HEK293 (cell line): ENCODE measurements at regions not wholly inside any gene's neighbourhood (a gene's known extent, or its start where the extent isn't known, plus 50 kb on each side); places are given as distances from the start of the nearest gene placed in this dataset.

Experiments
- CTCF ChIA-PET: fragments of 350-600 bp; formaldehyde crosslinking; extraction: SDS; loops from one replicate; lab custom pipeline; 2021; ENCODE audit warnings: antibody characterized with exemption; lab: Yijun Ruan, JAX
- POLR2A ChIA-PET: fragments of 300-600 bp; formaldehyde crosslinking; extraction: SDS; loops from one replicate; lab custom pipeline; 2020; ENCODE audit warnings: antibody characterized with exemption, inconsistent platforms; lab: Yijun Ruan, JAX
- H3K27ac ChIP-seq: fragments of 200-500 bp; sonication (Bioruptor generic); 2 replicates; pipeline ENCODE4 v1.5.1; 2014; ENCODE audit warnings: low read depth, low read length, control low read depth, inconsistent platforms; ENCODE audit errors: extremely low read depth
- H3K36me3 ChIP-seq, 2 experiments: fragments of 200-500 bp in 1 of 2; sonication (Bioruptor generic) in 1 of 2; 1 replicate in 1 of 2; 2 replicates in 1 of 2; pipeline ENCODE4 v1.5.1; 2014 to 2017; ENCODE audit warnings: inconsistent platforms in 2 of 2, low read length in 2 of 2; ENCODE audit not compliant: control insufficient read depth in 2 of 2, insufficient read depth in 1 of 2
- H3K4me1 ChIP-seq: fragments of 200-500 bp; sonication (Bioruptor generic); 2 replicates; pipeline ENCODE4 v1.5.1; 2014; ENCODE audit warnings: mild to moderate bottlenecking, low read length, inconsistent platforms; ENCODE audit not compliant: control insufficient read depth, insufficient read depth
- H3K4me3 ChIP-seq: 2 replicates; pipeline ENCODE4 v1.5.1; 2011; ENCODE audit warnings: low read depth, mild to moderate bottlenecking, control low read depth, low read length, moderate library complexity
- H3K9me3 ChIP-seq: fragments of 200-500 bp; sonication (Bioruptor generic); 2 replicates; pipeline ENCODE4 v1.5.1; 2014; ENCODE audit warnings: low read depth, low read length, inconsistent platforms; ENCODE audit not compliant: control insufficient read depth, insufficient read depth
- GFI1B ChIP-seq: fragments of 450-650 bp; formaldehyde crosslinking; IDR thresholded peaks from 2 replicates; pipeline ENCODE4 v1.5.1; 2016; ENCODE audit warnings: missing biosample characterization, missing genetic modification characterization
- GLI4 ChIP-seq: fragments of 450-650 bp; formaldehyde crosslinking; IDR thresholded peaks from 2 replicates; pipeline ENCODE4 v1.5.1; 2016; ENCODE audit warnings: missing biosample characterization, missing genetic modification characterization
- GLIS1 ChIP-seq: fragments of 450-650 bp; formaldehyde crosslinking; IDR thresholded peaks from 2 replicates; pipeline ENCODE4 v1.5.1; 2016; ENCODE audit warnings: missing biosample characterization, missing genetic modification characterization
- MEIS1 ChIP-seq: sonication (generic); formaldehyde crosslinking; IDR thresholded peaks from 2 replicates; pipeline ENCODE4 v1.8.1; 2022; ENCODE audit warnings: missing genetic modification reagents, mild to moderate bottlenecking, borderline replicate concordance
- PBX3 ChIP-seq: sonication (generic); formaldehyde crosslinking; IDR thresholded peaks from 2 replicates; pipeline ENCODE4 v1.8.1; 2022; ENCODE audit warnings: mild to moderate bottlenecking, moderate library complexity, missing genetic modification reagents
- SALL2 ChIP-seq: fragments of 450-650 bp; formaldehyde crosslinking; IDR thresholded peaks from 2 replicates; pipeline ENCODE4 v1.5.0; 2017; ENCODE audit warnings: missing biosample characterization, mild to moderate bottlenecking, missing genetic modification characterization, borderline replicate concordance
- TCF7L2 ChIP-seq: IDR thresholded peaks from 2 replicates; pipeline ENCODE4 v1.6.1; 2011; ENCODE audit warnings: low read depth, mild to moderate bottlenecking, inconsistent platforms, low read length, moderate library complexity, borderline replicate concordance
- ZNF10 ChIP-seq: fragments of 450-650 bp; formaldehyde crosslinking; IDR thresholded peaks from 2 replicates; pipeline ENCODE4 v1.5.1; 2017; ENCODE audit warnings: missing biosample characterization, missing genetic modification characterization
- ZNF155 ChIP-seq: fragments of 450-650 bp; formaldehyde crosslinking; IDR thresholded peaks from 2 replicates; pipeline ENCODE4 v1.5.1; 2016; ENCODE audit warnings: missing biosample characterization, missing genetic modification characterization
- ZNF169 ChIP-seq: fragments of 450-650 bp; formaldehyde crosslinking; IDR thresholded peaks from 2 replicates; pipeline ENCODE4 v1.5.1; 2016; ENCODE audit warnings: missing biosample characterization, missing genetic modification characterization
- ZNF274 ChIP-seq, 2 experiments: fragments of 200-500 bp in 1 of 2; fragments of 450-650 bp in 1 of 2; sonication (Bioruptor generic) in 1 of 2; formaldehyde crosslinking in 1 of 2; IDR thresholded peaks; 2 replicates each; pipeline versions ENCODE4 v1.5.1 to v1.6.1; 2014 to 2016; ENCODE audit warnings: borderline replicate concordance in 1 of 2, inconsistent platforms in 1 of 2, low read length in 1 of 2, missing biosample characterization in 1 of 2, missing genetic modification characterization in 1 of 2
- ZNF37A ChIP-seq: fragments of 450-650 bp; IDR thresholded peaks from 2 replicates; pipeline ENCODE4 v1.5.1; 2018; ENCODE audit warnings: missing biosample characterization, missing genetic modification characterization
- ZNF501 ChIP-seq: fragments of 450-650 bp; formaldehyde crosslinking; IDR thresholded peaks from 2 replicates; pipeline ENCODE4 v1.5.1; 2016; ENCODE audit warnings: missing biosample characterization, missing genetic modification characterization
- ZNF510 ChIP-seq: fragments of 450-650 bp; formaldehyde crosslinking; IDR thresholded peaks from 2 replicates; pipeline ENCODE4 v1.5.1; 2018; ENCODE audit warnings: mild to moderate bottlenecking, missing genetic modification characterization, missing biosample characterization; ENCODE audit not compliant: insufficient replicate concordance
- ZNF701 ChIP-seq: fragments of 450-650 bp; formaldehyde crosslinking; IDR thresholded peaks from 2 replicates; pipeline ENCODE4 v1.5.1; 2016; ENCODE audit warnings: missing biosample characterization, missing genetic modification characterization
- ZXDB ChIP-seq: fragments of 450-650 bp; formaldehyde crosslinking; IDR thresholded peaks from 2 replicates; pipeline ENCODE4 v1.5.1; 2016; ENCODE audit warnings: missing biosample characterization, missing genetic modification characterization
- TF ChIP-seq, protein P1 (sequence below): IDR thresholded peaks from 2 replicates; pipeline ENCODE4 v1.6.1; 2011; ENCODE audit warnings: mild to moderate bottlenecking, low read depth, low read length, borderline replicate concordance
- TF ChIP-seq, protein P2 (sequence below): fragments of 450-650 bp; formaldehyde crosslinking; IDR thresholded peaks from 2 replicates; pipeline ENCODE4 v1.5.1; 2016; ENCODE audit warnings: missing biosample characterization, missing genetic modification characterization
- TF ChIP-seq, protein P3 (sequence below): fragments of 450-650 bp; formaldehyde crosslinking; IDR thresholded peaks from 2 replicates; pipeline ENCODE4 v1.5.1; 2016; ENCODE audit warnings: missing biosample characterization, missing genetic modification characterization
- TF ChIP-seq, protein P4 (sequence below): fragments of 450-650 bp; formaldehyde crosslinking; IDR thresholded peaks from 2 replicates; pipeline ENCODE4 v1.5.1; 2016; ENCODE audit warnings: missing biosample characterization, missing genetic modification characterization

DNA sequence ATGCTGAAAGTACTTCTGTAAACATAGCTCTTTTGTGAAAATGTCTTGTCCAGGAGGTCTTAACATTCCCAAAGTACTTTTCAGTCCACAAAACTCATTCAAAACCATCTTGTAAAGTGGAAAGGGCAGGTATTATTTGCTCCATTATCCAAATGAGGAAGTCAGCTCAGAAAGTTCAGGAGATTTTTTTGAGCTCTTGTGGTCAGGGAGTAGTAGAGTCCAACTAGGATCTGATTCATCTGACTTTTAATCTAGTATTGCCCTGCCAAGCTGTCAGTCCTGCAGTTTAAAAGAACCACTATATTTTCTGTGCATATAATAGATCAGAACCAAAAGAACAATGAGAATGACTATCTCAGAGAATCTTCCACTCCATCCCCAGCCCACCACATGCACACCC, 83.5 kb downstream of the FOXB1 start:
- no peak overlapping the region for H3K27ac ChIP-seq
- H3K4me3 ChIP-seq: no peak overlapping the region
- no peaks in the 10 kb centered on the region for H3K36me3 ChIP-seq
- no peaks in the 10 kb centered on the region for H3K4me1 ChIP-seq
- ChIA-PET POLR2A (no interaction called here), CTCF (interaction anchor here (1.6 kb wide), 1 partner anchor 93 kb away, joined by 8 read pairs; no protein-coding TSS in a partner anchor)
- TF ChIP-seq ZNF501 (no peak), TCF7L2 (no peak), ZNF510 (tag by site-specific recombination) (no peak), ZNF37A (tag by site-specific recombination) (no peak), GLIS1 (tag by site-specific recombination) (no peak)
- no peaks in the 10 kb centered on the region for H3K9me3 ChIP-seq

- H3K27ac ChIP-seq: no peak overlapping the region
- no peaks in the 10 kb centered on the region for H3K4me1 ChIP-seq
- no peak for TF ChIP-seq ZNF274 (IDR thresholded peaks at IDR 0.05; ENCODE audit: low read length)
- no peak for TF ChIP-seq ZNF274 (tag by site-specific recombination; IDR thresholded peaks at IDR 0.05; ENCODE audit: borderline replicate concordance)
- TF ChIP-seq, protein P1, sequence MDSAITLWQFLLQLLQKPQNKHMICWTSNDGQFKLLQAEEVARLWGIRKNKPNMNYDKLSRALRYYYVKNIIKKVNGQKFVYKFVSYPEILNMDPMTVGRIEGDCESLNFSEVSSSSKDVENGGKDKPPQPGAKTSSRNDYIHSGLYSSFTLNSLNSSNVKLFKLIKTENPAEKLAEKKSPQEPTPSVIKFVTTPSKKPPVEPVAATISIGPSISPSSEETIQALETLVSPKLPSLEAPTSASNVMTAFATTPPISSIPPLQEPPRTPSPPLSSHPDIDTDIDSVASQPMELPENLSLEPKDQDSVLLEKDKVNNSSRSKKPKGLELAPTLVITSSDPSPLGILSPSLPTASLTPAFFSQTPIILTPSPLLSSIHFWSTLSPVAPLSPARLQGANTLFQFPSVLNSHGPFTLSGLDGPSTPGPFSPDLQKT: no peak
- TF ChIP-seq, protein P2, sequence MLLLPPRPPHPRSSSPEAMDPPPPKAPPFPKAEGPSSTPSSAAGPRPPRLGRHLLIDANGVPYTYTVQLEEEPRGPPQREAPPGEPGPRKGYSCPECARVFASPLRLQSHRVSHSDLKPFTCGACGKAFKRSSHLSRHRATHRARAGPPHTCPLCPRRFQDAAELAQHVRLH (tag by site-specific recombination): no peak
- no peaks in the 10 kb centered on the region for H3K36me3 ChIP-seq
- no peak overlapping the region for H3K4me3 ChIP-seq
- POLR2A ChIA-PET: no interaction called here
- no peaks in the 10 kb centered on the region for H3K9me3 ChIP-seq
- CTCF ChIA-PET: interaction anchor here (0.7 kb wide), 2 partner anchors 13 to 34 kb away, joined by 3 read pairs; no protein-coding TSS in a partner anchor
These were observed 86.6 kb downstream of the FOXB1 start for GRCh38 chr15:60090747-60091146.

DNA sequence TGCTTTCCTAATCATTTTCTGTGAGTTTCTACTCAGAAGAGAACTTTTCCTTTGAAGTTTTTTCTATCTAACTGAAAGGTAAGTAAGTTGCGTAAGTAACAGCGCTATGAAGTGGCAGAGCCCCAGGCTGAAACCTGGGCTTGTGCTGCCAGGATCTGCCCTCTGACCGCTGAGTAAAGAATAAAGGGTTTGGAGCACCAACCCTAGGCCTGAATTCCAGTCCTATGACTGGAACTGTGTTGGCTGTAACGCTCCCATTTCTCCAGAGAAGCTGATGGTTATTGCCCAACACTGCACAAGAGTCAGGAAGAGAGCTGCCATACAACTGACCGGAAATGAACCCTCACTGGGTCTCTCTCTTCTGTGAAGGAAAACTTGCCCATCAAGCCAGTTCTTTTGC, 87.0 kb downstream of the FOXB1 start:
- Histone ChIP-seq H3K36me3 (no peaks in the 10 kb centered on the region), H3K4me3 (no peak overlapping the region), H3K9me3 (no peaks in the 10 kb centered on the region), H3K4me1 (no peaks in the 10 kb centered on the region), H3K27ac (no peak overlapping the region)
- POLR2A ChIA-PET: no interaction called here
- TF ChIP-seq ZNF169 (no peak), ZNF701 (tag by site-specific recombination) (no peak), PBX3 (CRISPR knock-in tag) (no peak), ZNF10 (tag by site-specific recombination) (no peak), GLI4 (tag by site-specific recombination) (no peak), SALL2 (tag by site-specific recombination) (no peak), MEIS1 (CRISPR knock-in tag) (no peak), GFI1B (tag by site-specific recombination) (no peak), ZXDB (no peak), ZNF155 (tag by site-specific recombination) (no peak)
- TF ChIP-seq, protein P3, sequence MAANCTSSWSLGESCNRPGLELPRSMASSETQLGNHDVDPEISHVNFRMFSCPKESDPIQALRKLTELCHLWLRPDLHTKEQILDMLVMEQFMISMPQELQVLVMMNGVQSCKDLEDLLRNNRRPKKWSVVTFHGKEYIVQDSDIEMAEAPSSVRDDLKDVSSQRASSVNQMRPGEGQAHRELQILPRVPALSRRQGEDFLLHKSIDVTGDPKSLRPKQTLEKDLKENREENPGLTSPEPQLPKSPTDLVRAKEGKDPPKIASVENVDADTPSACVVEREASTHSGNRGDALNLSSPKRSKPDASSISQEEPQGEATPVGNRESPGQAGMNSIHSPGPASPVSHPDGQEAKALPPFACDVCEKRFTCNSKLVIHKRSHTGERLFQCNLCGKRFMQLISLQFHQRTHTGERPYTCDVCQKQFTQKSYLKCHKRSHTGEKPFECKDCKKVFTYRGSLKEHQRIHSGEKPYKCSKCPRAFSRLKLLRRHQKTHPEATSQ (tag by site-specific recombination): no peak
- TF ChIP-seq, protein P4, sequence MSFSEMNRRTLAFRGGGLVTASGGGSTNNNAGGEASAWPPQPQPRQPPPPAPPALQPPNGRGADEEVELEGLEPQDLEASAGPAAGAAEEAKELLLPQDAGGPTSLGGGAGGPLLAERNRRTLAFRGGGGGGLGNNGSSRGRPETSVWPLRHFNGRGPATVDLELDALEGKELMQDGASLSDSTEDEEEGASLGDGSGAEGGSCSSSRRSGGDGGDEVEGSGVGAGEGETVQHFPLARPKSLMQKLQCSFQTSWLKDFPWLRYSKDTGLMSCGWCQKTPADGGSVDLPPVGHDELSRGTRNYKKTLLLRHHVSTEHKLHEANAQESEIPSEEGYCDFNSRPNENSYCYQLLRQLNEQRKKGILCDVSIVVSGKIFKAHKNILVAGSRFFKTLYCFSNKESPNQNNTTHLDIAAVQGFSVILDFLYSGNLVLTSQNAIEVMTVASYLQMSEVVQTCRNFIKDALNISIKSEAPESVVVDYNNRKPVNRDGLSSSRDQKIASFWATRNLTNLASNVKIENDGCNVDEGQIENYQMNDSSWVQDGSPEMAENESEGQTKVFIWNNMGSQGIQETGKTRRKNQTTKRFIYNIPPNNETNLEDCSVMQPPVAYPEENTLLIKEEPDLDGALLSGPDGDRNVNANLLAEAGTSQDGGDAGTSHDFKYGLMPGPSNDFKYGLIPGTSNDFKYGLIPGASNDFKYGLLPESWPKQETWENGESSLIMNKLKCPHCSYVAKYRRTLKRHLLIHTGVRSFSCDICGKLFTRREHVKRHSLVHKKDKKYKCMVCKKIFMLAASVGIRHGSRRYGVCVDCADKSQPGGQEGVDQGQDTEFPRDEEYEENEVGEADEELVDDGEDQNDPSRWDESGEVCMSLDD: no peak
- CTCF ChIA-PET: interaction anchor here (0.7 kb wide), 2 partner anchors 14 to 34 kb away, joined by 3 read pairs; no protein-coding TSS in a partner anchor
